Spinal cord (tissue), 9 donors: ENCODE measurements at regions not wholly inside any gene's neighbourhood (a gene's known extent, or its start where the extent isn't known, plus 50 kb on each side); places are given as distances from the start of the nearest gene placed in this dataset.
A peak's percentile ranks its signal among the peaks of the same experiment; 100 is the strongest.

Experiments used
- DNase-seq, 6 donors: peaks; one replicate each; pipeline versions ENCODE4 v3.0.0 to v3.0.0-alpha.2; 2013 to 2015; ENCODE audit warnings: low spot score in 6 of 6, low read depth in 4 of 6
- H3K27ac ChIP-seq: one replicate; pipeline ENCODE4 v1.5.1; 2013; ENCODE audit warnings: low read depth, low read length, control low read depth
- H3K27me3 ChIP-seq: one replicate; pipeline ENCODE4 v1.6.1; 2013; ENCODE audit warnings: low read length; ENCODE audit not compliant: control insufficient read depth, insufficient read depth
- H3K36me3 ChIP-seq: one replicate; pipeline ENCODE4 v1.6.1; 2013; ENCODE audit warnings: low read length; ENCODE audit not compliant: control insufficient read depth, insufficient read depth
- H3K4me1 ChIP-seq: one replicate; pipeline ENCODE4 v1.6.1; 2013; ENCODE audit warnings: low read length; ENCODE audit not compliant: control insufficient read depth, insufficient read depth
- H3K4me3 ChIP-seq: one replicate; pipeline ENCODE4 v1.5.1; 2013; ENCODE audit warnings: low read depth, low read length, control low read depth
- H3K9me3 ChIP-seq: one replicate; pipeline ENCODE4 v1.6.1; 2013; ENCODE audit warnings: low read length; ENCODE audit not compliant: control insufficient read depth, insufficient read depth
- WGBS: methylation state at CpG from one replicate; pipeline ENCODE4 v1.1.5; 2013; ENCODE audit warnings: missing lambda C conversion rate; ENCODE audit not compliant: insufficient coverage; 5-methylcytosine and 5-hydroxymethylcytosine counted together
- donor health status: healthy.

DNA sequence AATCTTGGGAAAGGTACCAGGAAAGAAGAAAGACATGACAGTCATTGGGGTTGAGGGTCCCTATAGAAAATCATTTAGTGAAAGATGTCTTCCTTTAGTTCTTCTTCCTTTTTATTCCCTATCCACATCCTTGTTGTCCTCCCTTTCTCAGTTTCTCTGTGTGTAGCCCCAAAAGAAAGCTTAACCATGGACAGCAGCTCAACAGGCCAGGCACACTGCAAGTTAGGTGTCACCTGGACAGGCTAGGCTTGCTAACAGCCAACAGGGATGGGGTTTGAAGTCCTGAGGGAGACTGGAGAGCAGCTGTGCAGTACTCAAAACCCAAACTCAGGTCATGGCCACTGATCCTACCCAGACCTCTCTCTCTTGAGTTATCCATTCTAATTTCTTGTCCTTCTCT, 543.1 kb downstream of the TUSC7 start:
- Histone ChIP-seq H3K27ac (no peak overlapping the region), H3K9me3 (no peaks in the 10 kb centered on the region), H3K4me3 (no peak overlapping the region), H3K4me1 (peaks cover 3% of the 10 kb centered on the region), H3K27me3 (no peaks in the 10 kb centered on the region), H3K36me3 (no peaks in the 10 kb centered on the region)
- no peak for DNase-seq

DNA sequence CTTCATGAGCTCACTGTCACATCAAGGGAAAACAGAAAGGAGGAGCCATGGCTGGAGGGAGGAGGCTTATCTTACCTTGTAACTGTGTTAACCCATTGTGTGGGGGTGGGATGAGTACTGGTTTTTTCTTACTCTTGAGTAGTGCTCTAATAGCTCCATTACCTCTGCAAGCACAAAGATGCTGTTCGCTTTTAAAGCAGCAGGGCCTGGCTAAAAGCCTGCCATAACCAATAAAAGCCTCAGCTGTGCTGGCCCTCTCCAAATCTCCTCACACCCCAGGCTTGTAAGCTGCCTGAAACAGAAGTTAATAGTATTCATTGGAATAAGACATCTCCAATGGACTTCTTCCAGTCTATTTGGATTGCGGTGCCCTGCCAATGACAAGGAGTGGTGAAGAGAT, 544.1 kb downstream of the TUSC7 start:
- no CpG with 5 or more reads among the region's 2 CpGs for WGBS
- Histone ChIP-seq H3K27me3 (no peaks in the 10 kb centered on the region), H3K27ac (no peak overlapping the region), H3K4me1 (no peaks in the 10 kb centered on the region), H3K4me3 (no peak overlapping the region), H3K36me3 (no peaks in the 10 kb centered on the region), H3K9me3 (no peaks in the 10 kb centered on the region)
- peak in 2 of 6 donors; percentile 38 to 65 for DNase-seq

- Histone ChIP-seq H3K9me3 (no peaks in the 10 kb centered on the region), H3K27ac (no peak overlapping the region), H3K36me3 (no peaks in the 10 kb centered on the region), H3K27me3 (no peaks in the 10 kb centered on the region), H3K4me1 (no peaks in the 10 kb centered on the region), H3K4me3 (no peak overlapping the region)
- DNase-seq: no peak
- 100% methylated on average over 1 of the region's 3 CpGs for WGBS
Observed at GRCh38 chr3:117254985-117255384, 545.4 kb downstream of the TUSC7 start.

- no peak for DNase-seq
- no peaks in the 10 kb centered on the region for H3K36me3 ChIP-seq
- no peaks in the 10 kb centered on the region for H3K27me3 ChIP-seq
- H3K27ac ChIP-seq: no peak overlapping the region
- WGBS: no CpG with 5 or more reads among the region's 1 CpG
- H3K4me1 ChIP-seq: no peaks in the 10 kb centered on the region
- H3K4me3 ChIP-seq: no peak overlapping the region
- no peaks in the 10 kb centered on the region for H3K9me3 ChIP-seq
Observed at GRCh38 chr3:117255736-117256135, 546.2 kb downstream of the TUSC7 start.

DNA sequence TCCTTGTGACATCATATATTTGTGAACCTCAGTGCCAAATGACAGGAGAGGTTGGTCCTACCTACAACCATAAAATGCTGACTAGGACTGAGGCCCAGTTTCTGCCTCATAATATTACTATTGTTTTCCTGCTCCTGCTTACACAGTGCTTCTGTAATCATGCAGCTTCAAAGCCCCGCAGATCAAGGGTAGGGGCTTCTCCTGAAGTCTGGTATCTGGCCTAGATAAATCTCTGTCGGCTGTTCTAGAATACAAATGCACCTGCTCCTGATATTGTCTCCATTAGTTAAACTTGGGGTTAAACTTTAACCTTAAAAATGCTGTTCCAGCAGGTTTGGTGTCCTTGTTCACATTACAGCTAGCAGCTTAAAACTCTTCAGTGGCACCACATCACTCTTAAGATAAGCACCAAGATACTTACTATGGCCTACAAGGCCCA, 552.4 kb downstream of the TUSC7 start:
- Histone ChIP-seq H3K27ac (no peak overlapping the region), H3K9me3 (no peaks in the 10 kb centered on the region), H3K36me3 (no peaks in the 10 kb centered on the region), H3K27me3 (no peaks in the 10 kb centered on the region), H3K4me1 (no peaks in the 10 kb centered on the region), H3K4me3 (no peak overlapping the region)
- WGBS: 60% methylated on average over 1 of the region's 2 CpGs
- no peak for DNase-seq

- H3K27me3 ChIP-seq: no peaks in the 10 kb centered on the region
- H3K4me1 ChIP-seq: no peaks in the 10 kb centered on the region
- no peaks in the 10 kb centered on the region for H3K36me3 ChIP-seq
- no peaks in the 10 kb centered on the region for H3K9me3 ChIP-seq
- no peak overlapping the region for H3K27ac ChIP-seq
- no CpG with 5 or more reads among the region's 3 CpGs for WGBS
- no peak overlapping the region for H3K4me3 ChIP-seq
- peak in 1 of 6 donors; percentile 54 for DNase-seq
Observed at GRCh38 chr3:117263270-117263669, 553.7 kb downstream of the TUSC7 start.

DNA sequence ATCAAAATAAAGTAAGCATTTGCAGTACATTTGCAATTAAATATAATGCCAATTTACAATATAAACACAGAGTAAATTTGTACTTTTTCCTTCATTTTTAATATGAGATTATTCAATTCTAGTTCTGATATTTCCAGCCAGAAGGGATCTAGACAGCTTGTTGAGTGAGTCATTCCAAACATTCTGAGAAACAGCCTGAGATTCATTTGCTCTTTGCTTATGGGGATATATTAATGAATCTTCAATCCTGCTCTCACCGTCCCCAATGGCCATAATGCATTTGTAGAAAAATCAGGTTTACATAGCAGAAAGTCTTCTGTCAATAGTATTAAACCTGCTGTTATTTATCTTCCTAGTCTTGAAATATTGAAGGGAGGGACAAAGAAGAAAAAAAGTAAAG, 554.2 kb downstream of the TUSC7 start:
- WGBS: no CpG with 5 or more reads among the region's 1 CpG
- Histone ChIP-seq H3K9me3 (no peaks in the 10 kb centered on the region), H3K27me3 (no peaks in the 10 kb centered on the region), H3K27ac (no peak overlapping the region), H3K36me3 (no peaks in the 10 kb centered on the region), H3K4me3 (no peak overlapping the region), H3K4me1 (no peaks in the 10 kb centered on the region)
- no peak for DNase-seq

GRCh38 chr3:117264204-117264994, 554.8 kb downstream of the TUSC7 start:
- no peaks in the 10 kb centered on the region for H3K4me1 ChIP-seq
- DNase-seq: no peak
- no peaks in the 10 kb centered on the region for H3K36me3 ChIP-seq
- H3K27me3 ChIP-seq: no peaks in the 10 kb centered on the region
- no peaks in the 10 kb centered on the region for H3K9me3 ChIP-seq
- no CpG with 5 or more reads among the region's 2 CpGs for WGBS
- H3K27ac ChIP-seq: no peak overlapping the region
- H3K4me3 ChIP-seq: no peak overlapping the region

DNA sequence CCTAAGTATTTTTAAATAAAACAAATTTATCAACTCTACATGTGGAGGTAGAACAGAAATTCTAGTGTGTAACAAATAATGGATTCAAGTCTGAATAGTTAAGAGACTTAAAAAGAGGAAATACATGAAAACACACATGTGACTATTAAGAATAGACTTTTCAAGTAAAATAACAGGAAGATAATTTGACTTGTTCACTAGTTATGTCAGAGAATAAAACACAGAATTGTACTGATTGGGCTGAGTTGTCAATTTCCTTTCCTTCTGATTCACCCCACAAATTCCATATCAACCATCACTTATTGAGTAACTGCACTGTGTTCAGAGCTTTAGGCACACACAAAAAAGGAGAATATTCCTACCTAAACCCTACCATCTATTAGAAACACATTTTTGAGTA, 557.2 kb downstream of the TUSC7 start:
- DNase-seq: no peak
- Histone ChIP-seq H3K9me3 (no peaks in the 10 kb centered on the region), H3K27ac (no peak overlapping the region), H3K4me1 (no peaks in the 10 kb centered on the region), H3K27me3 (no peaks in the 10 kb centered on the region), H3K36me3 (no peaks in the 10 kb centered on the region), H3K4me3 (no peak overlapping the region)

DNA sequence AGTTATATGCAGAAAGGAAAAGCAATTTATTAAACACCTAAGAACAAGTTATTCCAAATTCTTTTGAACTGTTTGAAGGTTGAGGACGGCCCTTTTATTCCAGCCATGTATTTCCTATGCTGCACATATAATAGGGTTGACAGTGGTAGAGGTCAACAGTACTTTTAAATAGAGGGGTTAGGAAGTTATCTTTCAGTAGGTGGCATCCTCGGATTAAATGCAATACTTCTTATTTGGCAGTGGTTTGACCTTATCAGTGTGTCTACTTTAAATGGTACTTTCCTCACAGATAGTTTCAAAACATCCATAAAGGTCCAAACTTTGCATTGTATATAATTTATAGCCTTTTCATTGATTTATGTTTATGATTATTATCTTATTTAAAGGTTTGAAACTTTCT, 558.7 kb downstream of the TUSC7 start:
- H3K36me3 ChIP-seq: no peaks in the 10 kb centered on the region
- H3K4me3 ChIP-seq: no peak overlapping the region
- no peaks in the 10 kb centered on the region for H3K27me3 ChIP-seq
- H3K27ac ChIP-seq: no peak overlapping the region
- DNase-seq: no peak
- WGBS: no CpG with 5 or more reads among the region's 2 CpGs
- no peaks in the 10 kb centered on the region for H3K4me1 ChIP-seq
- no peaks in the 10 kb centered on the region for H3K9me3 ChIP-seq
